Uterus (tissue), 3 donors: ENCODE measurements at regions not wholly inside any gene's neighbourhood (a gene's known extent, or its start where the extent isn't known, plus 50 kb on each side); places are given as distances from the start of the nearest gene placed in this dataset.
A peak's percentile ranks its signal among the peaks of the same experiment; 100 is the strongest.

Experiments used
- DNase-seq, 2 donors: peaks; one replicate each; pipeline ENCODE4 v3.0.0-alpha.2; 2019 to 2020
- H3K27ac ChIP-seq, 2 donors: fragments of 200-600 bp; sonication (generic); 1 replicate in 1 of 2; 2 replicates in 1 of 2; pipeline ENCODE4 v1.5.1; 2016 to 2018
- H3K27me3 ChIP-seq, 2 donors: fragments of 200-600 bp; sonication (generic); one replicate each; pipeline ENCODE4 v1.5.1; 2018 to 2019; ENCODE audit warnings: control low read depth in 1 of 2
- H3K36me3 ChIP-seq, 2 donors: fragments of 200-600 bp; sonication (generic); one replicate each; pipeline ENCODE4 v1.5.1; 2019; ENCODE audit warnings: control low read depth in 1 of 2
- H3K4me1 ChIP-seq, 2 donors: fragments of 200-600 bp; sonication (generic); one replicate each; pipeline ENCODE4 v1.5.1; 2018 to 2019; ENCODE audit warnings: control low read depth in 1 of 2
- H3K4me3 ChIP-seq, 2 donors: fragments of 200-600 bp; sonication (generic); 1 replicate in 1 of 2; 2 replicates in 1 of 2; pipeline ENCODE4 v1.5.1; 2018 to 2019; ENCODE audit warnings: mild to moderate bottlenecking in 1 of 2
- H3K9me3 ChIP-seq, 2 donors: fragments of 200-600 bp; sonication (generic); one replicate each; pipeline ENCODE4 v1.5.1; 2019; ENCODE audit warnings: control low read depth in 1 of 2
- CTCF ChIP-seq, 4 experiments: fragments of 200-600 bp in 2 of 4; fragments of 450-650 bp in 2 of 4; sonication (generic) in 2 of 4; IDR thresholded peaks; one replicate each; pipeline ENCODE4 v1.5.1; 2016 to 2019; ENCODE audit warnings: antibody characterized with exemption in 4 of 4, mild to moderate bottlenecking in 2 of 4, moderate library complexity in 1 of 4
- POLR2A ChIP-seq, 2 donors: fragments of 450-650 bp; IDR thresholded peaks; one replicate each; pipeline ENCODE4 v1.6.1; 2016; ENCODE audit warnings: antibody characterized with exemption in 2 of 2, mild to moderate bottlenecking in 1 of 2, moderate library complexity in 1 of 2
- intact Hi-C: fragments of 100-400 bp; cut with DNase I; formaldehyde crosslinking; loops from one replicate; pipeline ENCODE4 v1.15.1; 2023; ENCODE audit warnings: low total_unique reads
- donor health status: DM: yes; HTN: yes; CAD: no.

GRCh38 chr18:56003009-56003719 lies 415.2 kb upstream of the TCF4 start:
- H3K36me3 ChIP-seq: no peaks in the 10 kb centered on the region
- DNase-seq: no peak
- H3K4me1 ChIP-seq: no peaks in the 10 kb centered on the region
- TF ChIP-seq CTCF (IDR thresholded peaks at IDR 0.05) (no peak), POLR2A (IDR thresholded peaks at IDR 0.05) (no peak)
- H3K27ac ChIP-seq: no peak overlapping the region
- no peak overlapping the region for H3K4me3 ChIP-seq
- no peaks in the 10 kb centered on the region for H3K9me3 ChIP-seq
- intact Hi-C loops: no loop called here
- no peaks in the 10 kb centered on the region for H3K27me3 ChIP-seq

- Histone ChIP-seq H3K4me1 (no peaks in the 10 kb centered on the region), H3K27ac (no peak overlapping the region), H3K4me3 (no peak overlapping the region), H3K9me3 (no peaks in the 10 kb centered on the region), H3K36me3 (no peaks in the 10 kb centered on the region), H3K27me3 (no peaks in the 10 kb centered on the region)
- no peak for TF ChIP-seq POLR2A (IDR thresholded peaks at IDR 0.05)
- intact Hi-C loops: no loop called here
- DNase-seq: no peak
Measured at GRCh38 chr18:56001576-56001975, 413.6 kb upstream of the TCF4 start.

GRCh38 chr18:56000041-56000440 lies 412.0 kb upstream of the TCF4 start:
- H3K4me3 ChIP-seq: no peak overlapping the region
- H3K27ac ChIP-seq: peak overlapping the region in 1 of 2 donors; percentile 38
- H3K27me3 ChIP-seq: no peaks in the 10 kb centered on the region
- H3K9me3 ChIP-seq: no peaks in the 10 kb centered on the region
- no peak for DNase-seq
- H3K36me3 ChIP-seq: no peaks in the 10 kb centered on the region
- intact Hi-C loops: no loop called here
- TF ChIP-seq POLR2A (IDR thresholded peaks at IDR 0.05) (no peak), CTCF (IDR thresholded peaks at IDR 0.05) (no peak)
- no peaks in the 10 kb centered on the region for H3K4me1 ChIP-seq

- Histone ChIP-seq H3K4me1 (no peaks in the 10 kb centered on the region), H3K27ac (peak overlapping the region in 1 of 2 donors; percentile 38), H3K36me3 (no peaks in the 10 kb centered on the region), H3K9me3 (no peaks in the 10 kb centered on the region), H3K4me3 (no peak overlapping the region), H3K27me3 (no peaks in the 10 kb centered on the region)
- TF ChIP-seq POLR2A (IDR thresholded peaks at IDR 0.05) (no peak), CTCF (IDR thresholded peaks at IDR 0.05) (no peak)
- intact Hi-C loops: no loop called here
- DNase-seq: no peak
Measured at GRCh38 chr18:55999641-56000040, 411.6 kb upstream of the TCF4 start.

- Histone ChIP-seq H3K9me3 (no peaks in the 10 kb centered on the region), H3K4me3 (peak overlapping the region in 1 of 2 donors; percentile 16), H3K36me3 (no peaks in the 10 kb centered on the region), H3K4me1 (no peaks in the 10 kb centered on the region), H3K27me3 (no peaks in the 10 kb centered on the region), H3K27ac (peak overlapping the region in 1 of 2 donors; percentile 38)
- intact Hi-C loops: no loop called here
- DNase-seq: no peak
- no peak for TF ChIP-seq CTCF (IDR thresholded peaks at IDR 0.05)
- no peak for TF ChIP-seq POLR2A (IDR thresholded peaks at IDR 0.05)
Measured at GRCh38 chr18:55998801-55999385, 410.9 kb upstream of the TCF4 start.
